CD4-positive, alpha-beta T cell (primary cell): ENCODE measurements at regions not wholly inside any gene's neighbourhood (a gene's known extent, or its start where the extent isn't known, plus 50 kb on each side); places are given as distances from the start of the nearest gene placed in this dataset.

Experiments used
- ATAC-seq: fragments of 200-7000 bp; cut with Tn5 transposase; one replicate; pipeline ENCODE4 v1.10.0; 2022; ENCODE audit warnings: mild to moderate bottlenecking; ENCODE audit not compliant: poor library complexity
- CTCF ChIA-PET: fragments of 350-600 bp; sonication (Branson Sonifier 250); formaldehyde crosslinking; loops from one replicate; lab custom pipeline; 2021; ENCODE audit warnings: antibody characterized with exemption, inconsistent platforms; lab: Charles Lee
- POLR2A ChIA-PET: fragments of 350-600 bp; sonication (Branson Sonifier 250); formaldehyde crosslinking; loops from one replicate; lab custom pipeline; 2021; ENCODE audit warnings: antibody characterized with exemption, inconsistent platforms; lab: Charles Lee
- DNase-seq, 14 experiments: peaks; one replicate each; pipeline ENCODE4 v3.0.0-alpha.2; 2013 to 2020; ENCODE audit warnings: mixed read lengths in 2 of 14
- H3K27ac ChIP-seq, 2 donors: one replicate each; pipeline versions ENCODE4 v1.5.1 to v1.7.0; 2013; ENCODE audit warnings: low read length in 2 of 2, low read depth in 1 of 2, mild to moderate bottlenecking in 1 of 2
- H3K27me3 ChIP-seq, 2 experiments: 1 replicate in 1 of 2; 2 replicates in 1 of 2; pipeline versions ENCODE4 v1.6.1 to v1.7.0; 2013; ENCODE audit warnings: low read length in 2 of 2, control low read depth in 1 of 2, mild to moderate bottlenecking in 1 of 2, moderate library complexity in 1 of 2; ENCODE audit not compliant: insufficient read depth in 2 of 2, control insufficient read depth in 1 of 2
- H3K36me3 ChIP-seq: one replicate; pipeline ENCODE4 v1.6.1; 2013; ENCODE audit warnings: low read length, control low read depth; ENCODE audit not compliant: insufficient read depth
- H3K4me1 ChIP-seq: one replicate; pipeline ENCODE4 v1.6.1; 2013; ENCODE audit warnings: low read length, control low read depth; ENCODE audit not compliant: insufficient read depth
- H3K4me3 ChIP-seq: one replicate; pipeline ENCODE4 v1.5.1; 2013; ENCODE audit warnings: mild to moderate bottlenecking, low read length, moderate library complexity
- H3K9me3 ChIP-seq, 2 experiments: 1 replicate in 1 of 2; 2 replicates in 1 of 2; pipeline versions ENCODE4 v1.6.1 to v1.7.0; 2013; ENCODE audit warnings: low read length in 2 of 2, mild to moderate bottlenecking in 2 of 2, control low read depth in 1 of 2, moderate library complexity in 1 of 2; ENCODE audit not compliant: control insufficient read depth in 1 of 2, insufficient read depth in 1 of 2
- H3K27ac Mint-ChIP-seq: one replicate; pipeline ENCODE4 v1.8.0; 2020; ENCODE audit warnings: mixed read lengths
- H3K27me3 Mint-ChIP-seq: one replicate; pipeline ENCODE4 v1.8.0; 2021; ENCODE audit warnings: mixed read lengths
- H3K36me3 Mint-ChIP-seq: one replicate; pipeline ENCODE4 v1.8.0; 2021; ENCODE audit warnings: low read depth, mixed read lengths
- H3K4me1 Mint-ChIP-seq: one replicate; pipeline ENCODE4 v1.8.0; 2021; ENCODE audit warnings: low read depth, mixed read lengths
- H3K4me3 Mint-ChIP-seq: one replicate; pipeline ENCODE4 v1.8.0; 2020; ENCODE audit warnings: mild to moderate bottlenecking, mixed read lengths
- H3K9me3 Mint-ChIP-seq: one replicate; pipeline ENCODE4 v1.8.0; 2020; ENCODE audit warnings: mixed read lengths
- CTCF ChIP-seq: fragments of 200-600 bp; IDR thresholded peaks from one replicate; pipeline ENCODE4 v1.8.0; 2022; ENCODE audit warnings: antibody characterized with exemption, mild to moderate bottlenecking
- intact Hi-C, 2 experiments: fragments of 100-400 bp; cut with DNase I in 1 of 2; cut with micrococcal nuclease in 1 of 2; formaldehyde crosslinking; loops; one replicate each; pipeline versions ENCODE4 v1.15.1 to v1.9.0; 2023 to 2025; cut with DNase I, micrococcal nuclease

GRCh38 chr1:238377280-238377919 lies 486.7 kb upstream of the ZP4 start:
- Mint-ChIP-seq H3K36me3 (no peaks in the 10 kb centered on the region), H3K4me1 (no peaks in the 10 kb centered on the region), H3K27me3 (no peaks in the 10 kb centered on the region), H3K4me3 (no peak overlapping the region), H3K9me3 (no peaks in the 10 kb centered on the region), H3K27ac (no peak overlapping the region)
- no peaks in the 10 kb centered on the region for H3K27me3 ChIP-seq
- no peak overlapping the region for H3K27ac ChIP-seq
- H3K9me3 ChIP-seq, result peaks cover 0 to 3% of the 10 kb centered on the region in 2 experiments
- DNase-seq (no peak), ATAC-seq (no peak)
- intact Hi-C loops, result no loop called here
- TF ChIP-seq CTCF, result no peak
- H3K4me1 ChIP-seq, result no peaks in the 10 kb centered on the region
- H3K36me3 ChIP-seq, result no peaks in the 10 kb centered on the region
- POLR2A ChIA-PET, result no interaction called here
- CTCF ChIA-PET, result no interaction called here
- H3K4me3 ChIP-seq, result no peak overlapping the region

GRCh38 chr1:238370599-238370998 lies 479.9 kb upstream of the ZP4 start:
- no peak for TF ChIP-seq CTCF

GRCh38 chr1:238364214-238364892 lies 473.6 kb upstream of the ZP4 start:
- no peaks in the 10 kb centered on the region for H3K36me3 Mint-ChIP-seq
- ChIA-PET POLR2A (no interaction called here), CTCF (no interaction called here)
- Histone ChIP-seq H3K27me3 (no peaks in the 10 kb centered on the region), H3K9me3 (peaks cover 0 to 11% of the 10 kb centered on the region in 2 experiments), H3K4me3 (no peak overlapping the region), H3K4me1 (no peaks in the 10 kb centered on the region), H3K36me3 (no peaks in the 10 kb centered on the region), H3K27ac (no peak overlapping the region)
- intact Hi-C loops, result no loop called here
- no peak for DNase-seq
- H3K27ac Mint-ChIP-seq, result no peak overlapping the region
- no peaks in the 10 kb centered on the region for H3K27me3 Mint-ChIP-seq
- H3K9me3 Mint-ChIP-seq, result peaks cover 2% of the 10 kb centered on the region
- TF ChIP-seq CTCF, result no peak
- H3K4me1 Mint-ChIP-seq, result no peaks in the 10 kb centered on the region
- H3K4me3 Mint-ChIP-seq, result no peak overlapping the region
- no peak for ATAC-seq

More at GRCh38 chr1:238370599-238370998, 479.9 kb upstream of the ZP4 start:
- peaks cover 2% of the 10 kb centered on the region for H3K9me3 Mint-ChIP-seq
- Histone ChIP-seq H3K27ac (no peak overlapping the region), H3K4me3 (no peak overlapping the region), H3K36me3 (no peaks in the 10 kb centered on the region), H3K4me1 (no peaks in the 10 kb centered on the region), H3K27me3 (no peaks in the 10 kb centered on the region), H3K9me3 (peaks cover 0 to 3% of the 10 kb centered on the region in 2 experiments)
- no peak for ATAC-seq
- H3K4me3 Mint-ChIP-seq, result no peak overlapping the region
- intact Hi-C loops, result no loop called here
- ChIA-PET POLR2A (no interaction called here), CTCF (no interaction called here)
- DNase-seq, result no peak
- H3K4me1 Mint-ChIP-seq, result no peaks in the 10 kb centered on the region
- H3K27me3 Mint-ChIP-seq, result no peaks in the 10 kb centered on the region
- H3K27ac Mint-ChIP-seq, result no peak overlapping the region
- H3K36me3 Mint-ChIP-seq, result no peaks in the 10 kb centered on the region
